Esophagus squamous epithelium (tissue), 5 donors: ENCODE measurements at regions not wholly inside any gene's neighbourhood (a gene's known extent, or its start where the extent isn't known, plus 50 kb on each side); places are given as distances from the start of the nearest gene placed in this dataset.

Source experiments
- DNase-seq: peaks from one replicate; lab custom pipeline; 2025; lab: John Stamatoyannopoulos, UW
- H3K27ac ChIP-seq, 4 donors: fragments of 200-600 bp; sonication (generic); one replicate each; pipeline ENCODE4 v1.5.1; 2016 to 2019; ENCODE audit warnings: mild to moderate bottlenecking in 1 of 4
- H3K27me3 ChIP-seq, 4 donors: fragments of 200-600 bp; sonication (generic); 1 replicate in 3 of 4; 2 replicates in 1 of 4; pipeline versions ENCODE4 v1.5.1 to v1.6.0; 2017 to 2021; ENCODE audit warnings: antibody characterized with exemption in 1 of 4
- H3K36me3 ChIP-seq, 3 donors: fragments of 200-600 bp; sonication (generic); one replicate each; pipeline ENCODE4 v1.5.1; 2016 to 2019
- H3K4me1 ChIP-seq, 3 donors: fragments of 200-600 bp; sonication (generic); one replicate each; pipeline ENCODE4 v1.5.1; 2017 to 2019
- H3K4me3 ChIP-seq, 4 donors: fragments of 200-600 bp; sonication (generic); 1 replicate in 3 of 4; 2 replicates in 1 of 4; pipeline ENCODE4 v1.5.1; 2016 to 2019; ENCODE audit warnings: mild to moderate bottlenecking in 2 of 4, moderate library complexity in 1 of 4
- H3K9me3 ChIP-seq, 3 donors: fragments of 200-600 bp; sonication (generic); one replicate each; pipeline ENCODE4 v1.5.1; 2016 to 2019
- CTCF ChIP-seq, 6 experiments: fragments of 450-650 bp in 4 of 6; fragments of 200-600 bp in 2 of 6; sonication (generic) in 2 of 6; IDR thresholded peaks; one replicate each; pipeline ENCODE4 v1.5.1; 2016 to 2019; ENCODE audit warnings: antibody characterized with exemption in 6 of 6, mild to moderate bottlenecking in 4 of 6, moderate library complexity in 4 of 6
- POLR2A ChIP-seq, 4 donors: fragments of 450-650 bp; IDR thresholded peaks; one replicate each; pipeline ENCODE4 v1.6.1; 2017; ENCODE audit warnings: antibody characterized with exemption in 4 of 4, mild to moderate bottlenecking in 4 of 4, moderate library complexity in 3 of 4
- WGBS, 2 donors: methylation state at CpG; one replicate each; pipeline ENCODE4 v1.1.5; 2018; 5-methylcytosine and 5-hydroxymethylcytosine counted together
- intact Hi-C: fragments of 100-400 bp; cut with DNase I; formaldehyde crosslinking; loops from one replicate; pipeline ENCODE4 v1.15.0; 2022
- donor health status: DM: yes; HTN: yes; CAD: no.

- Histone ChIP-seq H3K9me3 (no peaks in the 10 kb centered on the region), H3K27me3 (no peaks in the 10 kb centered on the region), H3K36me3 (no peaks in the 10 kb centered on the region), H3K4me1 (peaks cover 0 to 6% (median 0%) of the 10 kb centered on the region in 3 donors), H3K4me3 (no peak overlapping the region), H3K27ac (peak overlapping the region in 2 of 4 donors; percentile 22 to 44)
- 69 to 79% methylated on average over 5 to 6 of the region's 6 CpGs for WGBS, 2 donors
- no peak for DNase-seq
- intact Hi-C loops = no loop called here
- TF ChIP-seq CTCF (IDR thresholded peaks at IDR 0.05) (no peak), POLR2A (IDR thresholded peaks at IDR 0.05) (no peak)
Observed at GRCh38 chr11:10395166-10395897, 59.7 kb upstream of the AMPD3 start.

- TF ChIP-seq POLR2A (IDR thresholded peaks at IDR 0.05) (no peak), CTCF (IDR thresholded peaks at IDR 0.05) (no peak)
- intact Hi-C loops = no loop called here
- WGBS, 2 donors = 83 to 96% methylated on average over 4 of the region's 4 CpGs
- Histone ChIP-seq H3K27ac (no peak overlapping the region), H3K4me1 (peaks cover 0 to 6% (median 0%) of the 10 kb centered on the region in 3 donors), H3K9me3 (no peaks in the 10 kb centered on the region), H3K36me3 (no peaks in the 10 kb centered on the region), H3K4me3 (no peak overlapping the region), H3K27me3 (no peaks in the 10 kb centered on the region)
- no peak for DNase-seq
Observed at GRCh38 chr11:10396771-10397170, 58.3 kb upstream of the AMPD3 start.

- 72% methylated on average over 6 to 7 of the region's 7 CpGs for WGBS, 2 donors
- intact Hi-C loops = no loop called here
- DNase-seq = no peak
- peaks cover 0 to 6% (median 0%) of the 10 kb centered on the region in 3 donors for H3K4me1 ChIP-seq
- H3K27ac ChIP-seq = no peak overlapping the region
- H3K36me3 ChIP-seq = no peaks in the 10 kb centered on the region
- no peak overlapping the region for H3K4me3 ChIP-seq
- no peaks in the 10 kb centered on the region for H3K9me3 ChIP-seq
- H3K27me3 ChIP-seq = no peaks in the 10 kb centered on the region
- TF ChIP-seq POLR2A (IDR thresholded peaks at IDR 0.05) (no peak), CTCF (IDR thresholded peaks at IDR 0.05) (no peak)
Observed at GRCh38 chr11:10397226-10397987, 57.7 kb upstream of the AMPD3 start.

GRCh38 chr11:10398525-10398924, 56.5 kb upstream of the AMPD3 start:
- no peak overlapping the region for H3K4me3 ChIP-seq
- no peaks in the 10 kb centered on the region for H3K27me3 ChIP-seq
- no peak overlapping the region for H3K27ac ChIP-seq
- intact Hi-C loops = no loop called here
- 11 to 24% methylated on average over 4 of the region's 4 CpGs for WGBS, 2 donors
- no peaks in the 10 kb centered on the region for H3K36me3 ChIP-seq
- DNase-seq = no peak
- TF ChIP-seq CTCF (IDR thresholded peaks at IDR 0.05) (no peak), POLR2A (IDR thresholded peaks at IDR 0.05) (no peak)
- H3K4me1 ChIP-seq = peaks cover 0 to 6% (median 0%) of the 10 kb centered on the region in 3 donors
- H3K9me3 ChIP-seq = no peaks in the 10 kb centered on the region

- WGBS, 2 donors = 90 to 93% methylated on average over 1 of the region's 1 CpG
- Histone ChIP-seq H3K36me3 (no peaks in the 10 kb centered on the region), H3K4me1 (peaks cover 0 to 8% (median 0%) of the 10 kb centered on the region in 3 donors), H3K27ac (peak overlapping the region in 1 of 4 donors; percentile 13), H3K4me3 (no peak overlapping the region), H3K9me3 (no peaks in the 10 kb centered on the region), H3K27me3 (no peaks in the 10 kb centered on the region)
- intact Hi-C loops = loop anchor here (5.0 to 10.0 kb wide), 2 partner anchors 254 to 326 kb away; no protein-coding TSS in a partner anchor
- no peak for DNase-seq
- no peak for TF ChIP-seq POLR2A (IDR thresholded peaks at IDR 0.05)
- TF ChIP-seq CTCF (IDR thresholded peaks at IDR 0.05) = no peak
Observed at GRCh38 chr11:10400856-10401255, 54.2 kb upstream of the AMPD3 start.
